Stomach (tissue), 4 donors: ENCODE measurements at regions not wholly inside any gene's neighbourhood (a gene's known extent, or its start where the extent isn't known, plus 50 kb on each side); places are given as distances from the start of the nearest gene placed in this dataset.

Source experiments
- CTCF ChIP-seq, 7 experiments: fragments of 450-650 bp in 4 of 7; fragments of 200-600 bp in 3 of 7; sonication (generic) in 3 of 7; IDR thresholded peaks; one replicate each; pipeline ENCODE4 v1.5.1; 2016 to 2019; ENCODE audit warnings: antibody characterized with exemption in 7 of 7, control low read depth in 2 of 7, mild to moderate bottlenecking in 1 of 7
- POLR2A ChIP-seq, 4 donors: fragments of 450-650 bp; IDR thresholded peaks; one replicate each; pipeline ENCODE4 v1.6.1; 2016; ENCODE audit warnings: antibody characterized with exemption in 4 of 4, control low read depth in 2 of 4, mild to moderate bottlenecking in 1 of 4, moderate library complexity in 1 of 4
- POLR2AphosphoS5 ChIP-seq, 3 donors: sonication (generic); formaldehyde crosslinking; IDR thresholded peaks; one replicate each; pipeline ENCODE4 v1.6.1; 2016; ENCODE audit warnings: antibody characterized with exemption in 3 of 3

GRCh38 chr12:123078531-123079155 lies 72.2 kb downstream of the PITPNM2 start:
- TF ChIP-seq CTCF (IDR thresholded peaks at IDR 0.05) (no peak), POLR2AphosphoS5 (IDR thresholded peaks at IDR 0.05) (no peak), POLR2A (IDR thresholded peaks at IDR 0.05) (no peak)
